ENCODE measurements at regions not wholly inside any gene's neighbourhood (a gene's known extent, or its start where the extent isn't known, plus 50 kb on each side); places are given as distances from the start of the nearest gene placed in this dataset.

DNA sequence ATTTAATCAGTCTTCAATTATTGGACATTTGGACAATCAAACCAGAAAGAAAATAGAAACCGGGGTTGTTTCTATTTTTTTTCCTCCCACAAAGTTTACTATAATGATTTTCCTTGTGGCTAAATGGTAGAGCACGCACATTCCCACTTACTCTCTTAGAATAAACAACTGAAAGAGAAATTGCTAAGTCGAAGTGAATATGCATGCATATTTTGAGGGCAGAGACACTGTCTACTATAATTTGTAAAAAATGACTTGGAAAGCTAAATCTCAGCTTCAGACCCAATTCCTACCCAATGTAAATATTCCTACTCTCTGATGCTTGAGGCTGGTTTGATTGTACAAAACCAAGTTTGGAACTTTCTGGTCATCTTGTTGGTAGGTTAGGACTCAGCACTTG is 66.7 kb upstream of the PAX6 start:
- Histone ChIP-seq H3K9me3 (no peaks in the 10 kb centered on the region), H3K4me1 (no peaks in the 10 kb centered on the region), H3K36me3 (no peaks in the 10 kb centered on the region), H3K27me3 (peaks cover 0 to 59% (median 6%) of the 10 kb centered on the region in 3 donors), H3K27ac (no peak overlapping the region), H3K4me3 (no peak overlapping the region)
- DNase-seq: no peak
- WGBS, 5 donors: 65 to 74% (median 70%) methylated on average over 3 of the region's 3 CpGs
- TF ChIP-seq, protein P1, sequence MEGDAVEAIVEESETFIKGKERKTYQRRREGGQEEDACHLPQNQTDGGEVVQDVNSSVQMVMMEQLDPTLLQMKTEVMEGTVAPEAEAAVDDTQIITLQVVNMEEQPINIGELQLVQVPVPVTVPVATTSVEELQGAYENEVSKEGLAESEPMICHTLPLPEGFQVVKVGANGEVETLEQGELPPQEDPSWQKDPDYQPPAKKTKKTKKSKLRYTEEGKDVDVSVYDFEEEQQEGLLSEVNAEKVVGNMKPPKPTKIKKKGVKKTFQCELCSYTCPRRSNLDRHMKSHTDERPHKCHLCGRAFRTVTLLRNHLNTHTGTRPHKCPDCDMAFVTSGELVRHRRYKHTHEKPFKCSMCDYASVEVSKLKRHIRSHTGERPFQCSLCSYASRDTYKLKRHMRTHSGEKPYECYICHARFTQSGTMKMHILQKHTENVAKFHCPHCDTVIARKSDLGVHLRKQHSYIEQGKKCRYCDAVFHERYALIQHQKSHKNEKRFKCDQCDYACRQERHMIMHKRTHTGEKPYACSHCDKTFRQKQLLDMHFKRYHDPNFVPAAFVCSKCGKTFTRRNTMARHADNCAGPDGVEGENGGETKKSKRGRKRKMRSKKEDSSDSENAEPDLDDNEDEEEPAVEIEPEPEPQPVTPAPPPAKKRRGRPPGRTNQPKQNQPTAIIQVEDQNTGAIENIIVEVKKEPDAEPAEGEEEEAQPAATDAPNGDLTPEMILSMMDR (IDR thresholded peaks at IDR 0.05): no peak
- TF ChIP-seq EP300 (IDR thresholded peaks at IDR 0.05) (no peak), POLR2A (IDR thresholded peaks at IDR 0.05) (no peak), POLR2AphosphoS5 (IDR thresholded peaks at IDR 0.05) (no peak)
- intact Hi-C loops (cut with DNase I; ENCODE audit: low total_unique reads): no loop called here

DNA sequence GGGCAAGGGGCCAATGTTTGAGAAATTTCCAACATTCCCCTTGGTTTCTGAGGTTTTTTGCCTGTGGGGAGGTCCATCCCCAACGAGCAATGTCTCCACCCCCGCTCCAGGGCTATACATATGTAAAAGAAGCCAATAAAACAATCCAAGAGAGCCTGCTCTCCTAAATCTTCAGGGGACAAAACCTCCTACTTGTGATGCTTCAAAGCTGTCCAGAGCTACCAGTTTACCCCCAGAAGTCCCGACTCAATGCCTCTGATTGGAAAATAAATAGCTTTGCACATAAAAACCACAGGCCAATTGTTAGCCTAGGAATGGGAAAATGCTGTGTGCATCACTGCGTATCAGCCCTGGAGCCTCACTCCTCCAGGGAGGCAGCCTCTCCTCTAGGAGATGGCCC is 66.0 kb upstream of the PAX6 start:
- WGBS, 5 donors: 39 to 52% (median 40%) methylated on average over 4 of the region's 4 CpGs
- H3K4me1 ChIP-seq: no peaks in the 10 kb centered on the region

DNA sequence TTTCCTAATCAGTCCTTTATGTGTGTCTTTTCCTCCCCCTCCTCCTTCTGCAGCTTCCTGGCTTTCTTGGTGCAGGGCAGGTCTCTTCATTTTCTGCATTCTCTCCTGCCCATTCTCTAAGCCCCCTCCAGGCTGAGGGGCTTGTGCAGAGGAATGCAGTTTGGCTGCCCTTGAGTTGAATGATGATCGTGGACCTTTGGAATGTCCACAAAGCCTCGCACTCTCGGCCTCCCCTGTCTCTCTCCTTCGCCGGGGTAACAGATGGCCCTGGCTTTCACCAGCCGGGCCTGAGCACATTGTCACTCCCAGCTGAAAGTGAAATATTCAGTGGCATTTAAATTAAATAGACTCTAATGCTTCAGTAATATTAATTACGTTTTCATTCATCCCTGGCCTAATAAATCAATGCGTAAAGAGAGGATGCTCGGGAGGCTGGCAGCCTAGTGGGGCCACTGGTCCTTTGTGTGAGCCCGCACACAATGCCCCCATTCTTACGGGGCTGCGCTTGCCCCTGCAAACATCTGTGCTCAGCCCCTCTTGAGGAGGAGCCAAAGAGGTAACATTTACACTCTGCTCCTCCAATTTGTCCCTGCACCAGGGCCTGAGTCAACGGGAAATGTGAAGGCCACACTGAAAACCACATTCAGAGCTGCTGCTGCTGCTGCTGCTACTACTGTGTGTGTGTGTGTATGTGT is 64.9 kb upstream of the PAX6 start:
- 38 to 60% (median 41%) methylated on average over 13 of the region's 13 CpGs for WGBS, 5 donors
- Histone ChIP-seq H3K36me3 (no peaks in the 10 kb centered on the region), H3K27me3 (peaks cover 0 to 66% (median 5%) of the 10 kb centered on the region in 3 donors), H3K4me1 (peaks cover 0 to 3% (median 0%) of the 10 kb centered on the region in 4 donors), H3K27ac (no peak overlapping the region), H3K4me3 (no peak overlapping the region), H3K9me3 (no peaks in the 10 kb centered on the region)
- TF ChIP-seq POLR2AphosphoS5 (IDR thresholded peaks at IDR 0.05) (no peak), POLR2A (IDR thresholded peaks at IDR 0.05) (no peak), EP300 (IDR thresholded peaks at IDR 0.05) (no peak)
- TF ChIP-seq, protein P1 (IDR thresholded peaks at IDR 0.05): no peak
- no peak for DNase-seq
- intact Hi-C loops (cut with DNase I; ENCODE audit: low total_unique reads): no loop called here

More for the DNA sequence above, 66.0 kb upstream of the PAX6 start:
- Histone ChIP-seq H3K27ac (no peak overlapping the region), H3K4me3 (no peak overlapping the region), H3K36me3 (no peaks in the 10 kb centered on the region), H3K27me3 (peaks cover 0 to 56% (median 5%) of the 10 kb centered on the region in 3 donors), H3K9me3 (no peaks in the 10 kb centered on the region)
- intact Hi-C loops (cut with DNase I; ENCODE audit: low total_unique reads): no loop called here
- no peak for DNase-seq
- TF ChIP-seq POLR2A (IDR thresholded peaks at IDR 0.05) (no peak), EP300 (IDR thresholded peaks at IDR 0.05) (no peak), POLR2AphosphoS5 (IDR thresholded peaks at IDR 0.05) (no peak)
- TF ChIP-seq, protein P1 (IDR thresholded peaks at IDR 0.05): no peak

DNA sequence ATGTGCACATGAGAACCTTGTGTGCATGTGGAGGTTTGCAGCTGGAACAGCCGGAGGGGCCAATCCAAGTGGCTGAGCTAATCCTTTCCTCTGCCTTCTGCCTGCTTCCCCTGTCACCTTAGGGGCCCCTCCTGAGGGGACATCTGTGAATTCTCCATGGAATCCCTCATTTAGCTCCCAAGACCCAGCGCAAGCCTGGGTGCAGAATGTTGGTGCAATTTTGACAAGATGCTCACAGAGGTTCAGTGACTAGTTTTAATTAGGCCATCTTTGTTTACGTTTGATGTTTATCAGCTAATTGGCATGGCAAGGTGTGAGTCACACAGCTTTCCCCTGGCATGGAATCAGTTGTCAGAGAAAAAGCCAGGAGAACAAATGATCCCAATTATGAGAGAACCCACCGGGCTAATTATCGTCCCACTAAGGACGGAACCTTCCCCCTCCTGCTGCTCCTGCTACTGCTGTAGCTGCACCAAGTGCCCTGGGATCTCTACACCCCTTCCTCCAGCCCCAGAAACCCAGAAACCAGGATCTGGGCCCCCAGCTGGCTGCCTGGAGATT is 63.6 kb upstream of the PAX6 start:
- H3K36me3 ChIP-seq: no peaks in the 10 kb centered on the region
- no peak overlapping the region for H3K27ac ChIP-seq
- intact Hi-C loops (cut with DNase I; ENCODE audit: low total_unique reads): no loop called here
- no peak for DNase-seq
- no peaks in the 10 kb centered on the region for H3K9me3 ChIP-seq
- TF ChIP-seq, protein P1 (IDR thresholded peaks at IDR 0.05): no peak
- TF ChIP-seq EP300 (IDR thresholded peaks at IDR 0.05) (no peak), POLR2A (IDR thresholded peaks at IDR 0.05) (no peak)
- no peak overlapping the region for H3K4me3 ChIP-seq
- WGBS, 5 donors: 39 to 49% (median 45%) methylated on average over 6 of the region's 6 CpGs
- peaks cover 0 to 7% (median 0%) of the 10 kb centered on the region in 4 donors for H3K4me1 ChIP-seq
- peaks cover 0 to 74% (median 5%) of the 10 kb centered on the region in 3 donors for H3K27me3 ChIP-seq
